HG03469 (cell line): ENCODE measurements at regions not wholly inside any gene's neighbourhood (a gene's known extent, or its start where the extent isn't known, plus 50 kb on each side); places are given as distances from the start of the nearest gene placed in this dataset.

Experiments used
- ATAC-seq: cut with Tn5 transposase; IDR thresholded peaks from one replicate; pipeline ENCODE4 v1.9.1; 2021; ENCODE audit warnings: mild to moderate bottlenecking, moderate library complexity, moderate number of reproducible peaks; ENCODE audit not compliant: unreplicated experiment

GRCh38 chr4:173713026-173713425, 183.0 kb upstream of the HAND2 start:
- ATAC-seq: no peak

DNA sequence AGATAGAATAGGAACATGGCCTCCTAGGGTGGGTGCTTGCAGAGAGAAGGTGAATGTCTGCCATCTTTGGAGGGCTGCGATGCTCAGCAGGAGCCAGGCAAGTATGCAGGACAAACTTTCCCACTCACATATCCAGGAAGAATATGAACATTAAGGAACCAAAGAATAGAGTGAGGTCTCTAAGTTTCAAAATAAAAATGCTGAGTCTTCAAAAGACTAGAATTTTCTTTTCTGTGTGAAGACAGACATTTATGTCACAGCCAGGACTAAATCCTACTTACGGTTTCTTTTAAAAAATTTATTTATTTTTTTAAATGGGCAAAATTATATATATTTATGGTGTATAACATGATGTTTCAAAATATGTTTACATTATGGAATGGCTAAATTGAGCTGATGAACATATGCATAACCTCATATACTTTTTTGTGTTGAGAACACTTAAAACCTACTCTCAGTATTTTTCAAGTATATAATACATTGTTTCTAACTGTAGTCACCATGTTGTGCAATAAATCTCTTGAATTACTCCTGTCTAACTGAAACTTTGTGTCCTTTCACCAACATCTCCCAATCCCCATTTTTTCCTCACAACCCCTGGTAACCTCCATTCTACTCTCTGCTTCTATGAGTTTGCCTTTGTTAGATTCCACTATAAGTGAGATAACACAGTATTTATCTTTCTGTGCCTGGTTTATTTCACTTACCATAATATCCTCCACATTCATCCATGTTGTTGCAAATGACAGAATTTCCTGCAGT, 177.8 kb upstream of the HAND2 start:
- ATAC-seq: no peak

- ATAC-seq: no peak
Observed at GRCh38 chr4:173704201-173704600, 174.2 kb upstream of the HAND2 start.

DNA sequence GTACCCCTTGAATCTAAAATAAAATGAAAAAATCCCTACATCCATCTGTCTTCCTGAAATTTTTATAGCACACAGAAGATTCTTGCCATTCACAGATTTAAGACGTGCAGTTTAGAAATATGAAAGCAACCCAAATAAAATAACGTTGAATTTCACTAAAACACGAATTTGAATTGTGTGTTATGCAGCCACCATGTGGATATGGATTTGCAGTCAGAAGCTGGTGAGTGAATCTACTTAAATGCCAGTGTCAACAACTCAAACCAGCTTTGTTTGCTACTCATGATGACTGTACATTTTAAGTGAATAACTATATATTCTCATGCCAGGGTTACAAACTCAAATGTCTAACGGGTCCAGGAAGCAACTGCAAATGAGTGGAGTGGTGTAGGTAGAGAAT, 173.0 kb upstream of the HAND2 start:
- no peak for ATAC-seq

DNA sequence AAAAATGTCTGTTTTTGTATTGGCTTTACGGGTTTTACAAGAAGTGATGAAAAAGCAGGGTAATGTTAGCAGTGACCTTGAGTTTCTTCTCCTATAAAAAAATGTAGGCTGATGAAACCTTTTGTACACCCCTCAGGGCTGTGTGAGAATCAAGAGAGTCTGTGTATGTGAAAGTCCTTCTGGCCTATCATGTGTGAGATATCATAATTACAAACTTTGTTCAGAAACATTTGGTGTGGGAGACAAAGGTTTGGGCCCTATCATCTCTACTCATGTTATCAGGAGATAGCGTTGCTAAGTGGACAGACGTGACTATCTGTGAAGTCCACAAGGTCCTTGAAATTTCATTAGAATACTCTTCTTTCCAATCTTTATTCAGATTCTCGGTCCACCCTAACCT, 170.6 kb upstream of the HAND2 start:
- no peak for ATAC-seq

DNA sequence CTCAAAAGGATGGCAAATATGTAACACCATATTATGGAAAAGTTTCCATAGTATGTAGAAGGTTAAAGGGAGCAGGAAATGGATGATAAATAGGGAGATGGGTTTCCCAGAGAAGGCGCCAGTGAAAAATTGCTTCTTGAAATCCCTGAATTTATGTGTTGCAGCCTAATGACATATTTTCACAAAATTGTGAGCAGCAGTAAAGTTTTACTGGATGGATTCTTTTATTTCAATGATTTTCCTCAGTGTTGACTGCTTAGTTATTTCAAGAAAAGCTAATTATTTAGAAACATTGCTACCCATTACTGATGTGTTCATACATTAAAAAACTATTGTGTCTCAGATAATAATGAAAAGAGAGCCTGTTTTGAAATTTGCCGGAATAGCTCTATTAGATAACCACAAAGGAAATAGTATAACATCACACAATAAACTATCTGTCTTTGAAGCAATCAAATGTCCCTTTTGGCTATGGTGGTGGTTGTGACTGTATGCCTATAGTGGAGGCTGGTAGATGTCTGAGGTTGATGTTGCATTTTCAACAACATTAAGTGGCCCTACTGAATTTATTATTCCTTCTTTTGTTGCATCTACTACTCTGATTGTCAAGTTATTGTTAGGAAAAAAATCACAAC, 169.9 kb upstream of the HAND2 start:
- no peak for ATAC-seq

- no peak for ATAC-seq
Observed at GRCh38 chr4:173698557-173699262, 168.7 kb upstream of the HAND2 start.

DNA sequence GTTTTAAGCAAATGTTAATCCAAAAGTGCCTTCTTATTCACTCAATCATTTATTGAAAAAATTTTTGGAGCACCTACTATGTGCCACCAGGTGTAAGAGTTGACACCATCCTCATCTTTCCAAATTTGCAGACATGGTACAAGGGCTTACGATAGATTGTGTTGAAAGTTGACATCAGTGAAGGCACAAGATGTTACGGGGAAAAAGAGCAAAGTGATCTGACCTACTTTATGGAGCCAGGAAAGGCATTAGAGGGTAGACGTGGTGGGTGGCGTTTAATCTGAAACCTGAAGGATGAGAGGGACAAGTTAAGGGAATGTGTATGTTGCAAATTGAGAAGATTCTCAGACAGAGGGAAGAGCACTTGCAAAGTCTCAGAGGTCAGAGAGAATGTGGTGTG, 167.8 kb upstream of the HAND2 start:
- ATAC-seq: no peak

DNA sequence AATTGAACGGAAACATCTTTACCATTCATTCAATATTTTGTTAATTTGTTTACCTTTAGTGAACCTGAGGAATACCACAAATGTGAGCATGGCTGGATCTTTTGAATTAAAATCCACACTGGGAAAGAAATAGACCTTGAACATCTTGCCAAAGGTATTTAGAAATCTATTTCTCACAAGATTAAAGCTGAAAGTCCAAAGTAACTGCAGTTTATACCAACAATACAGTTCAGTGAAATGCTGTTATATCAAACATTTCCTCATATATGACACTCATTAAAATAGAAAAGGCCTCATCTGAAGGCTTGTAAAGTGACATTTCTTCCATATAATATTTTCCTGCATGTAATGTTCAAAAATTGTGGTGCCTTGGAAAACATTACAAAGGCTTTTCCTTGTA, 166.5 kb upstream of the HAND2 start:
- ATAC-seq: no peak

GRCh38 chr4:173696011-173696410, 166.0 kb upstream of the HAND2 start:
- ATAC-seq: no peak

- ATAC-seq: no peak
Observed at GRCh38 chr4:173685831-173686210, 155.8 kb upstream of the HAND2 start.

GRCh38 chr4:173685165-173685830, 155.3 kb upstream of the HAND2 start:
- ATAC-seq: no peak

GRCh38 chr4:173684223-173684622, 154.2 kb upstream of the HAND2 start:
- no peak for ATAC-seq

DNA sequence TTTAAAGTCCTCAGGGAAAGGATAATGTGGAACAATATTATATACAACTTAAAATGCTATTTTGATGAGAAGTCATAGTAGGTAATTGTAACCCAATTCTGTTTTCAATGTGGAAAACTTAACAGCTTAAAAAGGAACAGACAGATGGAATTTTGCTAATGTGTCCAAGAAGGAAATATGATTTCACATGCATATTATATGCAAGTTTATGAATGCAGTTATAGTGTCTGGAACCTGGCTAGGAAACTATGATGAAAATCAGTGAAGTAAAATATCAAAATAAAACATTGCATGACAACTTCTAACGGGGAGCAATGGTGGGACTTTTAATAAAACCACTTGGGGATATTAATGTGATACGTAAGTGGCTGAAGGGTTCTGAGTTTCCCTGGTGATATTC, 152.6 kb upstream of the HAND2 start:
- no peak for ATAC-seq

DNA sequence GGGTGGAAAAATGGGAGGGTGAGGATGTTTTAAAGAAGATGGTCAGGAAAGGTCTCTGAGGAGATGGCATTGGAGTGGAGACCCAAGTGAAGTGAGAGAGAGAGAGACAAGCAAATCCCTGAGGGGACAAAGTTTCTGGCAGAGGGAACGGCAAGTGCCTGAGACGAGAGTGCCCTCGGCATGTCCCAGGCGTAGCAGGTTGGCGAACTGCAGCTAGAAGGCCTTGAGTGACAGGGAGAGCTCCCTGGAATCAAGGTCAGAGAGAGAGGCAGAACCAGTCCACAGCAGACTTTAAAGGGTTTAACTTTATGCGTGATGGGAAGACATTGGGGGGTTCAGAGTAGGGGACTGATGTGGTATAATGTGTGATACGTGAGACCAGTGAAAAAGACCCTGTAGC, 150.2 kb upstream of the HAND2 start:
- no peak for ATAC-seq

GRCh38 chr4:173675446-173675845, 145.4 kb upstream of the HAND2 start:
- ATAC-seq: no peak

- ATAC-seq: no peak
Observed at GRCh38 chr4:173669460-173670179, 139.6 kb upstream of the HAND2 start.

- no peak for ATAC-seq
Observed at GRCh38 chr4:173661001-173661400, 131.0 kb upstream of the HAND2 start.

GRCh38 chr4:173656898-173657297, 126.9 kb upstream of the HAND2 start:
- no peak for ATAC-seq

DNA sequence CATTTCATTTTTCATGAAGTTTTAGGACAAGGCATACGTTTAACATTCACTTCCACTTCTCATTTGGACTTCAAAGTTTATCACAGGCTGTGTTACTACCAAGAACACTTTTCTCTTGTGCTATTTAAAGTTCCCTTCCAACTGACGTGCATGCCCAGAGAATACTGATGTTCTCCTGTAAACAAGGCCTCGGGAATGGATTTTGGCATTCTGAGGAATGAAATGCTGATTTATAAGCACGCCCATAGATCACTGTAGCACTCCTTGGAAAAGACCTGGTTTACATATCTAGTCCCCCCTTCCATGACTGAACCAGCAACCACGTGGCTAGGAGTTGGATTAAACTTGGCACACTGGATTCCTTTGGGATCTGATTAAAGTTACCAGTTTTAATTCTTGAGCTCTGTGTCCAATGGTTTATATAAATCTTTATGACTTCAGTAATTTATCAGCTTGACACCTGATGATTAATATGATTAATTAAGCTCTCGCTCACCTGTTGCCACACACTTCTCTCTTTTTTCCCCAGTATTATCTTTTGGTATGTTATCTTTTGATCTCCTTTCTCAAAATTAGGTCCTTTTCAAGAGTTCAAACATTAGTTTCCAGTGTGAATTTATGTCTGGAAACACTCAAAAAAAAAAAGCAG, 122.4 kb upstream of the HAND2 start:
- no peak for ATAC-seq
